ENCODE measurements at regions not wholly inside any gene's neighbourhood (a gene's known extent, or its start where the extent isn't known, plus 50 kb on each side); places are given as distances from the start of the nearest gene placed in this dataset.
"Not testable (repeated sequence)": the region's sequence is repeated elsewhere in the genome, so short reads cannot be mapped to it uniquely, and the experiment has no call there.

DNA sequence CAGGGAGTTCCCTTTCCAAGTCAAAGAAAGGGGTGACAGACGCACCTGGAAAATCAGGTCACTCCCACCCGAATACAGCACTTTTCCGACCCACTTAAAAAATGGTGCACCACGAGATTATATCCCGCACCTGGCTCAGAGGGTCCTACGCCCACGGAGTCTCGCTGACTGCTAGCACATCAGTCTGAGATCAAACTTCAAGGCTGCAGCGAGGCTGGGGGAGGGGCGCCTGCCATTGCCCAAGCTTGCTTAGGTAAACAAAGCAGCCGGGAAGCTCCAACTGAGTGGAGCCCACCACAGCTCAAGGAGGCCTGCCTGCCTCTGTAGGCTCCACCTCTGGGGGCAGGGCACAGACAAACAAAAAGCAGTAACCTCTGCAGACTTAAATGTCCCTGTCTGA is 277.8 kb upstream of the ARHGAP42 start:
- not testable (repeated sequence) for DNase-seq (ENCODE audit: low spot score)

DNA sequence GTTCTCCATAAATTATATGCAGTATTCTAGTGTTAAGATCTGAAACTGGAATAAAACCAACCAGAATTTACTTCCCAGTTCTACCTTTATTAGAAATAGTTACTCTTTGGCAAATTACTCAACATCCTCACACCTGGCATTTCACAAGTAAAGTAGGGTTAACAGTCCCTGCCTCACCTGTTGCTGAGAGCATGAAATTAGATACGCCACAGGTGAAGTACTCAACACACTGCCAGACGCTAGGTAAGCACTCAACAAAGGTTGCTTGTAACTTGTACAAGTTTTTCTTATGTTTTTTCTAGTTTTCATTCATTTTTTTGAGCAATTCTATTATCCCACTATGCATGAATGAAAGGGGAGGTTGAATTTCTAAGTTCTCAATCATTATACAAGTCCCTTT is 267.6 kb upstream of the ARHGAP42 start:
- no peak for DNase-seq (ENCODE audit: low spot score)

DNA sequence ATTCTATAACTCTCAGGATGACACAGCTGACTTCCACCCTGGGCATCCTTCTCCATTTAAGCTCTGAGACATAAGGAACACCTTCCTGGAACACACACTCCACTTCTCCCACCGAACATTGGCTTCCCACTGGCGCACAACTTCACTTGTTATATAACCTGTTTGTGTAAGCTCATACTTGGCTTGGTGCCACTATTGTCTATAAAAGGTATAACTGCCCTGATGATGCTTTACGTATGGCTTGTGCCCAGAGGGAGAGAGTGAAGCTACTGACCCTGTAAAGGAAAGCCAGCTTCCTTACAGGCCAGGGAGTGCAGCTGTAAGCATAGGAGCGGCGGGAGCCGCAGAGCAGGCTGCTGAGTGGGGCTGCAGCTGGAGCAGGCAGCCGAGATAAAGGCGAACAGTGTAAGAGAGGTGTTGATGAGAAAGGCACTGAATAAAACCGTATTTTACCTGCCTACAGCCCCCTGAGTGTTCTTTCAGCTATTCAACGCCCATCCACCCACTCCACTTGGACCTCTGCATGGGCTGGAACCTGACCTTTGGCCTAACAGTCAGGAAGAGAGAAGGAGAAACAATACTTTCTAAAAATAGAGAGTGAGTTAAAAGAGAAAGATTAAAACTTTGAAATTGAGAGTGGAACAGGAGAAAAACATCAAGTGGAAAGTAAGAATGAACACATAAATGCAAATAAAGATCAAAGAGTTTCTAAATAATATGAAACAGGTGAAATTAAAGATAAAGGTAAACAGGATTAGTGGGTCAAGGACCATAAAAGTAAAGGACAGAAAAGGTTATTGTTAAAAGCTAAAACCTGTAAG is 252.1 kb upstream of the ARHGAP42 start:
- peak; percentile 16 for DNase-seq (ENCODE audit: low spot score)

DNA sequence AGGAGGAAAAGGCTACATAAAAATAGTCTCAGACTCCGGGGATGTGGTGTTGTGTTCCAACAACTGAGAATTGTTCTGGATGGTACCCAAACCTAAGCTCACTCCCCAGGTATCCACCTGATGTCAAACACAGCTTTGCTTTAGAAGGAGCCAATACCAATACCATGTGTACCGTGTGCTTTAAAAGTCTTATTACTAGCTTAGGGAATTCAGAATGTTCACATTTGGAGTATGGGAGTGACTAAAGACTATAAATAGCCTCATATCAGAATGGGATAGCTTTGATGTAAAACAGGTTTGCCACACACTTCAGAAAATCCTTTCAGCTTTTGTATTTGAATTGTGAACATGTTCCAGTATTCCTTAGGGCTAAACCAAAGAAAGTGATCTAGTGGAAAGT is 248.7 kb upstream of the ARHGAP42 start:
- DNase-seq (ENCODE audit: low spot score) = no peak

DNA sequence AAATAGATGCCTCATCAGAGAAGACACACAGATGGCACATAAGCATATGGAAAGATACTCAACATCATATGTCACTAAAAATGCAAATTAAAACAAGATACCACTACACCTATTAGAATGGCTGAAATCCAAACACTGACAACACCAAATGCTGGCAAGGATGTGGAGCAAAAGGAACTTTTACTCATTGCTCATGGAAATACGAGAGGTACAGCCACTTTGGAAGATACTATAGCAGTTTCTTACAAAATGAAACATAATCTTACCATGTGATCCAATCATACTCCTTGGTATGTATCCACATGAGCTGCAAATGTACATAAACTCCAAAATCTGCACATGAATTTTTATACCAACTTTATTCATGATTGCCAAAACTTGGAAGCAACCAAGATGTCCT is 246.0 kb upstream of the ARHGAP42 start:
- no peak for DNase-seq (ENCODE audit: low spot score)

DNA sequence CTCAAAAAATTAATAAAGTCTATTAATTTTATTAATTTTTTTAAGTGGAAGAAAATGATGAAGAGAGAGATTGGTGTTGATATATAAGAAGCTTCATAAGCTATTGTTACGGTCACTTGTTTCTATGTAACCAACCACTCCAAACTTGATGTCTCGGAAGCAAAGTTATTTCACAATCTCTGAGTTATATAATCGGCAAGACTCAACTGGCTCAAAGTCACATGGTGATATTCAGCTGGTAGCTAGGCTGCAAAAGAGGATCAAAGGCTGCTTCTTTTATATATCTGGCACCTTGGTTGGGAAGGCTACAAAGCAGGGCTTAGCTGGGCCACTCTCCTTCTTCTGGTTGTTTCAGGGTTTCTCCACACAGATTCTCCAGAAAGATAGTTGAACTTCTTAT is 245.1 kb upstream of the ARHGAP42 start:
- no peak for DNase-seq (ENCODE audit: low spot score)

DNA sequence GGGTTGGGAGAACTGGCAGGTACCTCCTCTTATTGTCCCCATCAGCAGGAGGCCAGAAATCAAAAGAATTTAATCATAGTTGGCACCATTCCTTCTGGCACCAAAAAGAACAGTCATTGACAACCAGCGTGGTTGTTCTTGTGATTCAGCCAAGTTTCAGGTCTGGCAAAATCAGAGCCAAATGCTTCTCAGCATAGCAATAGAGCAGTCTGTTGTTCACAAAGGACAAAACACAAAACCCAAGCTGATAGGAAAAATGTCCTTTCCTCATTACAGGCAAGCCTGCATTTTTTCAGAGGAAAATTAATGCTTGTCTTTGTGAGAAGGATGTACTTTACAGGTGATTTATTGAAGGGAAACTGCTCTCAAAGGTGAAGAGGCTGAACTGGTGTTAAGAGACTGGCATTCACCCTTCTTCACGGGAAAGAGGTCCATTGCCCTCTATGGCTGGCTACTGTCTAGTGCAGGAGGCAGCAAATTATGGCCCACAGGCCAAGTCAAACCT is 241.8 kb upstream of the ARHGAP42 start:
- no peak for DNase-seq (ENCODE audit: low spot score)

DNA sequence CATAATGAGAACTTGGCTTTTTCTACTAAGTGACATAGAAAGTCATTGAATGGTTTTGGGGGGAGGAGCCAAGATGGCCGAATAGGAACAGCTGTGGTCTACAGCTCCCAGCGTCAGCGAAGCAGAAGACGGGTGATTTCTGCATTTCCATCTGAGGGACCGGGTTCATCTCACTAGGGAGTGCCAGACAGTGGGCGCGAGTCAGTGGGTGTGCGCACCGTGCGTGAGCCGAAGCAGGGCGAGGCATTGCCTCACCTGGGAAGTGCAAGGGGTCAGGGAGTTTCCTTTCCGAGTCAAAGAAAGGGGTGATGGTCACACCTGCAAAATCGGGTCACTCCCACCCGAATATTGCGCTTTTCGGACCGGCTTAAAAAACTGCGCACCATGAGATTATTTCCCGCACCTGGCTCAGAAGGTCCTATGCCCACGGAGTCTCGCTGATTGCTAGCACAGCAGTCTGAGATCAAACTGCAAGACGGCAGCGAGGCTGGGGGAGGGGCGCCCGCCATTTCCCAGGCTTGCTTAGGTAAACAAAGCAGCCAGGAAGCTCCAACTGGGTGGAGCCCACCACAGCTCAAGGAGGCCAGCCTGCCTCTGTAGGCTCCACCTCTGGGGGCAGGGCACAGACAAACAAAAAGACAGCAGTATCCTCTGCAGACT is 235.2 kb upstream of the ARHGAP42 start:
- DNase-seq (ENCODE audit: low spot score) = not testable (repeated sequence)

DNA sequence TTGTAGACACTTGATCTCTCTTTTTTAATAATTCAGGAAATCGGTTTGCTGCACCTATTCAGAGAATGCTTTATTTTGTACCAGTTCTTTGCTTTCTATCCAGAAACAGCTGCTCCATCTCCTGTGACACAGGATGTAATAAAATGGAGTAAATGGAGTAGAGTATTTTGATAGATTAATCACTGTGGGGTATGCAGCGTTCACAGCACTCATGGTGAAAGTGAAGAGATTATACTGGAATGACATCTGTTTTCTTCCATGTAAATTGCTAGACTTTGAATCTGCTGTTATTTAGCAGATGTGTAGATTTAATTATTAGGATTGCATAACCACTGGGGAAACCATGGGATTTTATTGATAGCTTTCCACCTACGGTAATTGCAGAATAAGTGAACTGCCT is 227.3 kb upstream of the ARHGAP42 start:
- DNase-seq (ENCODE audit: low spot score) = no peak

DNA sequence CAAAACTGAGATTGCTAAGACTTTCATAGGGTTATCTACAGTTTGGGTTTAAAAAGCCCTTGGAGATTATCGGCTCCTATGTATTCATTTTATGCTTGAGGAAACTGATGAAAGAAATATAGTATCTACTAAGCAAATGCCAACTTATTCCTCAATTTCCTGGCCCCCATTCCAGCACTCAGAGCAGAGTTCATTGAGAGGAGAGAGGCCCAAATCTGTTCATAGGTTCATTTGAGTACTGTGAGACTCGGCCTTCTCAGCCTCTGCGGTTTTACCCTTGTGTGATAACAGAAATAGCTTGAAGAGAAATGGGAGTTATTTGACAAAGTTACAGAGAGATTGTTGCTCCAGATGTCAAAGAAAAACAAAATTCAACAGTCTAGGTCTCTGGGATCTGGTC is 226.7 kb upstream of the ARHGAP42 start:
- DNase-seq (ENCODE audit: low spot score) = no peak

DNA sequence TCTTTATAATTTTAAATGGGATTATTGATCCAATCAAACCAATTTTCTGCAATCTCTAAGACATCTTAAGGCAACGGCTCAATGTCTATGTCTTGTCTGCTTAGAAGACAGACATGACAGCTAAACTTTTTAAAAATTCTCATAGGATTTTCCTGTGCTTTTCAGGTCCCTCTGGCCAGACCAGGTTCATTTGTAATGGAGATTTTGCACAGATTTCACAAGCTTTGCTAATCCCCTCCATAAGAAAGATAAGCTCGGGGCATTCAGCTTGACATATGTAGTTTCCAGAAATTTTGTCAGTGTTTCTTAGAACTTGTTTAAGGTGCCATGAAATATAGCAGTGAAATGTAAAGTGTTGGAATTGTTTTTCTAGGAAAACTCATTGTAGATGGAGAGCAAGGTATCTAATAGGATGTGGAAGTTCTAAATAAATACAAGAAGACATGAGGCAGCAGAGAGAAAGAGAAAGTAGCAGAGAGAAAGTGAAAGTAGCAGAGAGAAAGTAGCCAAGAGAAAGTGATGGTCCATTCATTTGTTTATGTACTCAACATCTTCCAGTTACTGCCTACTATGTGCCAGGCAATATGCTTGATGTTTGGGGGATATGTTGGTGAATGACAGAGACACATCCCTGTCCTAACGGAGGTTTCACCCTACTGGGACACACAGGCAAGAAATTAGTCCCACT is 219.1 kb upstream of the ARHGAP42 start:
- DNase-seq (ENCODE audit: low spot score) = no peak

DNA sequence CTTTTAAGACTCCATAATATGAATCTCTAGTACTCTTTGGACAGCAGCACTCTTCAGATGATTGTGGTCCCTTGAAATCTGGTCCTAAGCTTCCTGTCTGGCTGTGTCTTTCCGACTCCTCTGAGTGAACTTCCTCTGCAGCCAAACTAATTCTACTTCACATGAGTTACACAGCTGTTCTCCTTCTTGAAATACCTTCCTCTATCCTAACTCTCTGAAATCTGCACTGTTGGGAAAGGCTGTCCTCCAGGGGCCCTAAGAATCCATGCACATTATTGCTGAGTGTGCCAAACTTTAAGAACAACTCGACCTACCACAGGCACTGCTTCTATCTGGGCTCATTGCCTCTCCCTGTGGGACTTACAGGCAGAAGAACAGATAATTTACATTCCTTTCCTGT is 217.3 kb upstream of the ARHGAP42 start:
- no peak for DNase-seq (ENCODE audit: low spot score)

DNA sequence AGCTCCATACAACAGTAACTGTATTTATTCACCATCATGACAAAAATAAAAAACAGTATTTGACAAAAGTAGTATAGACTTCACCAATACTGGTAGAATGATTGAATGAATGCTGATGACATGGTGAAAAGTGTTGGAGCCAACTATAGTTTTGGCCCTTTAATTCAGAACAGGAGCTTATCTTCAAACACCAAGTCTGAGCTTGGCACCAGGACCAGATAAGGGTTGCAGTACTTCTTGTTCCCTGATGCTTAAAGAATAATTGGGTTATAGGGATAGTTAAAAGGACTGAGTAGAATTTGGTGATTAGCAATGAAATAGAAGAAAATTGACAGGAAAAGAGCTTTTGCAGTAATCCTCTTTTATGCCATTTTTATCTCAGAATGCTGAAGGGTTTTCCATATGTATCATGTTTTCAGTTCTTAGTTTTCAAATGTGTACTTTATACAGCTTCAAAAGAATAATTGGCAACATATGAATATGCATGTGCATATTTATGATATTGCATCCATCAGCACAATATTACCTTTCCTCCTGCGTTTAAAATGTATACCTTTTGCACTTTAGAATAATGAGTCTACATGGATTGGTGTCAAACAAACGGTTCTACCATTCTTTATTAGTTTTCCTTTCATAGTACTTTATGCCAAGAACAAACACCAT is 214.2 kb upstream of the ARHGAP42 start:
- DNase-seq (ENCODE audit: low spot score) = no peak

DNA sequence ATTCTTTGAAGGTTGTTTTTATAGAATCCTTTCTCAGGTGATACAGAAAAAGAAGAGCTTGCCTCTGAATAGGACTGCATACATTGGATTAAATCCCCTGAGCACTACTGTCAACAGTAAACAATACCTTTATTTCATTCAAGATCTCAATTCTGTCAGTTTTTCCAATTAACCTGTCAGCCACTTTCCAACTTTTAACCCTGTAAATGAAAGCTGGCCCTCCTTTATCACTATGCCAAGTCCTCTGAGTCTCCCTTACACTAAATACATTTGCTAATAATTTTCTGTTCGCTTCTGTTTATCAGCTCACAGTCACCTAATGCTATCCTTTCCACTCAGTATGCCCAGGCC is 213.7 kb upstream of the ARHGAP42 start:
- no peak for DNase-seq (ENCODE audit: low spot score)

DNA sequence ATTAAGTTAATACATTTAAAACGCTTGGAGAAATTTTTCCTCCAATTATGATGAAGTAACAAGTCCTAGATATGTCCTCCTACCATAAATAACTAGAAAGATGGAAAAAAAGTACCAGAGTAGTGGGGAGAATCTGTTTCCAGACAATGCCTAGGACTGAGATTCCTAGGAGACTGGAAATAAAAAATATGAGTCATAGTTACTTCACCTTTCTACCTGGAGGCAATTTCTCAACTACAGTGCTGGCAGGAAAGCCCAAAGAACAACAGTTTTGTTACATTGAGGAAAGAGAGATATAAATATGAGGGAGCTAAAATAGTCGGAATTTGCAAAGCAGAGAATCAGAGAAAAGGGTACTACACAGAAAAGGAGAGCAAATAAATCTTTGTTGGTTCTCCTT is 202.1 kb upstream of the ARHGAP42 start:
- DNase-seq (ENCODE audit: low spot score) = no peak

DNA sequence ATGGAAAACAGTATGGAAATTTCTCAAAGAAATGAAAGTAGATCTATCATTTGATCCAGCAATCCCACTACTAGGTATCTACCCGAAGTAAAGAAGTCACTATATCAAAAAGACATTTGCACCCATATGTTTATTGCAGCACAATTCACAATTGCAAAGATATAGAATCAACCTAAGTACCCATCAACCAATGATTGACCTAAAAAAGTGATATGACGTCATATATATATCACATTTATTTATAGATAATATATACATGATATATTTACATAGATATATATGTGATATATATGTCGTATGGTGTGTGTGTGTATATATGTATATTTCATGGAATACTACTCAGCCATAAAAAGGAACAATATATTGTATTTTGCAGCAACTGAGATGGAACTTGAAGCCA is 188.3 kb upstream of the ARHGAP42 start:
- no peak for DNase-seq (ENCODE audit: low spot score)

DNA sequence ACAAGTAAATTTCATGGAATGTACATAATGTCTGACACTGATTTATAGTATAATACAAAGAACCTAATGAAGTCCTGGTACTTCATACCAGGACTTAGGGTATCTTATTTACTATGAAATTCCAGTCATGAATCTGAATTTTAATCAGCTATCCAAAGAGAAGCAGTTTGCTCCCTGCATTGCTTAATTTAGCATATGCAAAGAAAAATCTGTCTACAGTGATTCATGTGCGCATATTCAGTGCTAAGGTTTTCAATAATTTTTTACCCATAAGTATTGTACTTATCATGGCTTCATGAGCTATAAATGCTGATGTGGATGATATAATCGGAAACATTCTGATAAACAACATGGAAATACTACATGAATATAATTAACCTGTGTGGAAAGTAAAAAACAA is 185.6 kb upstream of the ARHGAP42 start:
- no peak for DNase-seq (ENCODE audit: low spot score)

DNA sequence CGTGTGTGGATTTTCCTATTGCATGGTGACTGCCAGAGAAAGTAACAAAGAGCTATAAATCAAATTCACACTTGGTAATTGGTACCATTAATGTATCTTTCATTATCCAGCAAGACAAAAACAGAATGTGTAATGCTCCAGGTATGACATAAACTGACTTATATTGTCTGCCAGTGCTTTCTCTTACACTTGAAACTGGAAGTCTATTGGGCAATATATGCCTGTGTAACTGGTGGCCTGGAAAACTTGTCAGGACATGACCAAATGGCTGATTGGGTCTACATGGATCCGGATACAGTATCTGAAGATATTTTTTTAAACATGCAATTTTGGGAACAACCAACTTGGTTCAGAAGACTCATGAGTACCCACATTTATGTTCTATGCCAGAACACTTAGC is 174.6 kb upstream of the ARHGAP42 start:
- DNase-seq (ENCODE audit: low spot score) = no peak

DNA sequence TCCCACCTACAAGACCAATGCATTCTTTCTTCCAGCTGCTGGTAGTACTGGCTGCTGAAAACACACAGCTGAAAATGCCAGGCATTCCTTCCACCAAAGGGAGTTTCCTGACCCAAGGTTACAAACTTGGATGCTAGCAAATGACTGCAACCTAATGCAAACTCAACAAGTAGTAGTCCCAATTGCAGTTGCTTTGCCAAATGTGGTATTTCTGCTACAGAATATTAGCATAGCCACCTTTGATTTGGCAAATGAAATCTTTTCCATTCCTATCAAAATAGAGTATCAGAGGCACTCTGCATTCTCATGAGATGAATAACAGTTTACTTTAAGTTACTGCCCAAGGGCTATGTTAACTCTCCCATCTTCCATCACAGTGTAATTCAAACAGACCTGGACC is 172.0 kb upstream of the ARHGAP42 start:
- no peak for DNase-seq (ENCODE audit: low spot score)

DNA sequence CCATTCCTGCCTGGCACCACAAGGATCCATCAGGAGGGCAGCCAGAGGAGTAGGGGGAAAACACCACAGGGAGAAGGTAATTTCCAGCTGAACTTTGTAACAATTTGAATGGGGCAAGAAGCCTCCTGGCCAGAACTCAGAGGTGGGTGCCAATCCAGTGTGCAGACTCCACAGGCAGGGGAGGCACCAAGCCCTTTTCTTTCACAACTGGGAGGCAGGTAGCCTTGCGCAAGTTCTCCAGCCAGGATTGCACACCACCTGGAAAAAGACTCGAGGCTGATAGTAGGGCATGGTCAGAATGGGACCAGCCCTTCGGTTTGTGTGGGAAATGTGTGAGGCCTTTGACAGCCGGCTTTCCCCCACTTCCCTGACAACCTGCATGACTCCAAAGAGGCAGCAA is 161.9 kb upstream of the ARHGAP42 start:
- no peak for DNase-seq (ENCODE audit: low spot score)

DNA sequence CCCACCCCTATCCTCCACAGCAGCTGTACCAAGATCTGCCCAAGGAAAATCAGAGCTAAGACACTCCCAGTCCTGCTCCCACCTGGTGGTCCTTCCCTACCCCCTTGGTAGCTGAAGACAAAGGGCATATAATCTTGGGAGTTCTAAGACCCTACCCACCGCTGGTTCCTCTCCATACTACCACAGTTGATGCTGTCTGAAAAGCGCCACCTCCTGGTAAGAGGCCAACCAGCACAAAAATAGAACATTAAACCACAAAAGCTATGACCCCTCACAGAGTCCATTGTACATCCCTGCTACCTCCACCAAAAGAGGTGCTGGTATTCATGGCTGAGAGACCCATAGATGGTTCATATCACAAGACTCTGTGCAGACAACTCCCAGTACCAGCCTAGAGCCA is 161.5 kb upstream of the ARHGAP42 start:
- no peak for DNase-seq (ENCODE audit: low spot score)

DNA sequence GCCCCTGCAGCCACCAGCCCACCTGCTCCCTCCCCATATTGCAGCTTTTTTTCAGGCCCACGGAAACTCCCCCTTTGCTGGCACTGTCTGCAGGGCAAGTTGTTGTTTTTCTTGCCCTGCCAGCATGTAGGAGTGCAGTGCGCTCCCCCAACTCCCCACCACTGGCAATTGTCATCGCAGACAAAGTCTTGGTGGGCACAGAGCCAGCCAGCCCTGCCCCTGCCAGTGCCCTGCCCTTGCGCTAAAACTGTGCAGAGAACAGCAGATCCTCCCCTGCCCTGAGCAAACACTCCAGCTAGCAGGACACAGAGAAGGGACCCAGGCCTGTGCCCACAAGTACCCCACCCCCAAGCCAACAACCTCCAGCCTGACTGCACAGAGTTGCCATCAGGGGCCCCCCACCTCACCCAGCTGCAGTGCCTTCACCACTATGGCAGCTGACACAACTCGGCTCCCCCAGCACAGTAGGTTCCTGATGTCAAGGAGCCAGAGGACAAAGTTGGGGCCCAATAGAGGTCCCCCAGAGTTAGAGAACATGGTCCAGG is 158.1 kb upstream of the ARHGAP42 start:
- no peak for DNase-seq (ENCODE audit: low spot score)
